Right cardiac atrium (tissue), 5 donors: ENCODE measurements at regions not wholly inside any gene's neighbourhood (a gene's known extent, or its start where the extent isn't known, plus 50 kb on each side); places are given as distances from the start of the nearest gene placed in this dataset.

Source experiments
- ATAC-seq, 2 donors: fragments of 200-7000 bp; cut with Tn5 transposase; one replicate each; pipeline versions ENCODE4 v1.8.0 to v1.9.1; 2020; ENCODE audit warnings: moderate library complexity in 2 of 2, mild to moderate bottlenecking in 1 of 2
- DNase-seq, 3 donors: peaks; one replicate each; pipeline ENCODE4 v3.0.0-alpha.2; 2020
- H3K27ac ChIP-seq: one replicate; pipeline ENCODE4 v1.5.1; 2013; ENCODE audit warnings: mild to moderate bottlenecking, low read length, control low read depth, moderate library complexity
- H3K27me3 ChIP-seq: one replicate; pipeline ENCODE4 v1.6.1; 2013; ENCODE audit not compliant: control insufficient read depth, insufficient read depth
- H3K4me1 ChIP-seq: one replicate; pipeline ENCODE4 v1.6.1; 2013; ENCODE audit warnings: low read length; ENCODE audit not compliant: control insufficient read depth, insufficient read depth
- H3K4me3 ChIP-seq: one replicate; pipeline ENCODE4 v1.5.1; 2013; ENCODE audit warnings: low read length, control low read depth
- H3K9me3 ChIP-seq: one replicate; pipeline ENCODE4 v1.6.1; 2013; ENCODE audit warnings: low read length; ENCODE audit not compliant: control insufficient read depth
- WGBS: extraction: QIAGEN DNeasy Blood & Tissue Kit; methylation state at CpG from one replicate; pipeline ENCODE4 v1.1.7; 2013; 5-methylcytosine and 5-hydroxymethylcytosine counted together
- intact Hi-C, 4 donors: fragments of 100-400 bp; cut with DNase I; formaldehyde crosslinking; loops; one replicate each; pipeline versions ENCODE4 v1.11.0 to v1.14.0; 2022 to 2023
- donor health status: healthy with polysubstance abuse.
- donor health status: DM: no; HTN: yes; CAD: no.
- donor health status: DM: no; HTN: no; CAD: no.
- donor health status: DM: no; HTN: yes; CAD: no; lungs with severe emphysema.
- donor health status: DM: yes; HTN: yes; CAD: no.

DNA sequence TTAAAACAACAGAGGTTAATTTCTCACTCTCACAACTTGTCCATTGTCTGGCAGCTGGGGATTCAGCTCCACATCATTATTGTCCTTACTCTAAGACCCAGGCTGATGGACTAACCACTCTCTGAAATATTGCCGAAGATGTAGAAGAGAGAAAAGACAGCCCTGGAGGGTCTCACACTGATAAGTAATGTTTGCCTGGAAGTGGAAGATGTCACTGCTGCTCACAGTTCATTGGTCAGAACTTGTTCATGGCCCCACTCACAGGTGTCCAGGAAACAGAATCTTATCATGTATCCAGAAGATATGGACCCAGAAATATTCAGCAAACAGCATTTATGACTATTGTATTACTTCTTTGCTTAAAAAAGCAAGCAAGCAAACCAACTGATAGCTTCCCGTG, 62.2 kb upstream of the LPP start:
- Histone ChIP-seq H3K9me3 (no peaks in the 10 kb centered on the region), H3K27ac (no peak overlapping the region), H3K27me3 (no peaks in the 10 kb centered on the region), H3K4me3 (no peak overlapping the region), H3K4me1 (no peaks in the 10 kb centered on the region)
- intact Hi-C loops: no loop called here
- ATAC-seq (no peak), DNase-seq (no peak)
- 91% methylated on average over 2 of the region's 2 CpGs for WGBS

DNA sequence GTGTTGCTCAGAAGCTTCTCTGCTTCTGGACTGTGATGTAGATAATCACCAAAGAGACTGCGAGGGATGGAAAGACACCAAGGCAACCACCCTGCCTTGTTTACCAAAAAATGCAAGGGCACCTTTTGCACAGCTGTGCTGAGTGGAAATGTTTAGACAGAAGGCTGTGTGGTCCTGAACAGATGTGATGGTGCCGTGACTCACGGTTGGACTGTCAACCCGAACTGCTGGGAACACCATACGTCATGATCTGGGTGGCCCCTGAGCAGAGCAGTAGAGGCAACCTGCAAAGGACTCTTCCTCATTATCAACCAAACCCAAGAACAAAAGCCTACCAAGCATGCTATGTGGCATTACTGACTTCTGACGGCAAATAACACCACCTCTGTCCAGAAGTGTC, 61.3 kb upstream of the LPP start:
- no peak for DNase-seq
- no peak for ATAC-seq
- Histone ChIP-seq H3K4me1 (no peaks in the 10 kb centered on the region), H3K4me3 (no peak overlapping the region), H3K27me3 (no peaks in the 10 kb centered on the region), H3K9me3 (no peaks in the 10 kb centered on the region), H3K27ac (no peak overlapping the region)
- intact Hi-C loops: no loop called here
- WGBS: 82% methylated on average over 6 of the region's 6 CpGs

DNA sequence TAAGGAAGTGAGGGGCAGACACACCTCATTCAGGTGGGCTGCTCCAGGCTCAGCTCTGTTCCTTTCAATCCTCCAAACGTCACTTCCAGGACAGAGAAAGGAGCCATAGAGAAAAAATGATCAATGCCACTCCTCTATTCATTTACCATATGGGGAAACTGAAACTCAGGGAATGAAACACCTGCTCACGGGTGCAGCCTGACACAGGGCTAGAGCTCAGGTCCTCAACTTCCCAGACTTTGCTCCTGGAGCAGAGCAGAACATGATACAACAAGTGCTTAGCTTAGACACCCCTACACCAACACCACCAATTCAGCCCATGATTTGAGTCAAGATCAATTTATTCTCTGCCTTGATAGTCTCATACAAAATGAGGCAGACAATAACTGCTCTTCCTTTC, 58.5 kb upstream of the LPP start:
- Histone ChIP-seq H3K9me3 (no peaks in the 10 kb centered on the region), H3K27ac (no peak overlapping the region), H3K4me1 (no peaks in the 10 kb centered on the region), H3K4me3 (no peak overlapping the region), H3K27me3 (no peaks in the 10 kb centered on the region)
- no peak for ATAC-seq
- no peak for DNase-seq
- intact Hi-C loops: no loop called here
- WGBS: 85% methylated on average over 2 of the region's 2 CpGs

DNA sequence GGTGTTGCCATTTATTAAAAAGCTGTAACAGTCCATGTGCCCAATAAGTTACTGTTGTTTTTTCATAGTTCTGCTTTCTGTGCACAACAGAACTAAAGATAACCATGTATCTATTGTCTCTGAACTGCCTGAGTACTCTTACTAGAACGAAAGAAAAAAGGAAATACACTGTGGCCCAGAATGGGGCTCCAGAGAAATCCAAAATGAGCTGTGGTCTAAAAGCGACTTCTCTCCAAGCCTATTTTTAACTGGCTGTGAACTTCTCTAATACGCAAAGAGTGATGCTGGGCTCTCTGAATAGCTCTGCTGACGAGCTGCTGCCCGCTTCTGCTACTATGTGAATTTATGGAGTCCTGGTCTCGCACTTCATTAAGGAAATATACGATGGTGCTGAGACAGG, 56.2 kb upstream of the LPP start:
- no peaks in the 10 kb centered on the region for H3K27me3 ChIP-seq
- H3K4me1 ChIP-seq: no peaks in the 10 kb centered on the region
- ATAC-seq (peak; percentile 54 to 72), DNase-seq (no peak)
- H3K4me3 ChIP-seq: no peak overlapping the region
- no peaks in the 10 kb centered on the region for H3K9me3 ChIP-seq
- intact Hi-C loops: no loop called here
- WGBS: 53% methylated on average over 7 of the region's 7 CpGs
- peak overlapping the region; percentile 38 for H3K27ac ChIP-seq

DNA sequence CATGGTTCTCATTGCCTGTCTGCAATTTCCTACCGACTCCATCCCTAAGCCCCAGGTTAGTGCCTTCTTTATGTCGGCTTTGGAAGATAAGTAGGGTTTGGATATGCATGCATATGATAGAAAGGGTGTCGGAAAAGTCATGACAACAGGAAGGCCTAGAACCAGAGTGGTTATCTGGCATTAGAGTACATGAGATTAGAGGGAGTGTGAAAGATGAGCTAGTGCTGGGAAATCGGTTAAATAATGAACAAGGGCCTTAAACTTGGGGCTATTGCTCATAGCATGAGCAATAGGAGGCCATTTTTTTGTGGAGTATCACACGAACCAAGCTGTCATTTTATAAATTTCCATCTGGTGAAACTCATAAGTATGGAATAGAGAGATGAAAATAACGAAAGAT, 54.0 kb upstream of the LPP start:
- Histone ChIP-seq H3K9me3 (no peaks in the 10 kb centered on the region), H3K4me1 (no peaks in the 10 kb centered on the region), H3K27ac (peak overlapping the region; percentile 77), H3K4me3 (no peak overlapping the region), H3K27me3 (no peaks in the 10 kb centered on the region)
- DNase-seq (no peak), ATAC-seq (peak in 1 of 2 donors; percentile 54)
- intact Hi-C loops: no loop called here
- WGBS: 43% methylated on average over 6 of the region's 6 CpGs

DNA sequence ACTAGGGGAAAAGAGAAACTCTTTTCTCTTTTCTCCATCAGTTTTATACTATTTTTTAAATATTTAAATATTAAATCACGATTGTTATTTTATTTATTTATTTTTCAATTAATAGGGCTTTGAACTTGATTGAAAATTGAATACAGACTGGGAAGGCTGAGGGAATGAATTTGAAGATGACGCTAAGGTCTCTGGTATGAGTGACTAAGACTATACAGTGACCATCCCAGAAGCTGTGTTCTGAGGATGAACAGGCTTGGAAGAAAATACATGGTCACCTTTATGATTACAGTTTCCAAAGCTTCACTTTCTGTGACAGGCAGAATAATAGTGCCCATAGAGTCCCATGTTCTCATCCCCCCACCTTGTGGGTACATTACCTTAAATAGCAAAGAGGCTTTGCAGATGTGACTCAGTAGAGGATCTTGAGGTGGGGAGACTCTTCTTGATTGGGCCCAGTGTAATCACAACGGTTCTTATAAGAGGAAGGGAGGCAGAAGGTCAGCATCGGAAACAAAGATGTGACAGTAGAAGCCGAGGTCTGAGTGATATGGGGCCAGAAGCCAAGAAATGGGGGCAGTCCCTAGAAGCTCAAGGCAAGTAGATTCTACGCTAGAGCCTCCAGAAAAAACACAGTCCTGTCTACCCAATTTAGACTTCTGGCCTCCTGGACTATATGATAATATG, 51.0 kb upstream of the LPP start:
- H3K9me3 ChIP-seq: no peaks in the 10 kb centered on the region
- H3K4me1 ChIP-seq: no peaks in the 10 kb centered on the region
- no peak overlapping the region for H3K27ac ChIP-seq
- ATAC-seq (no peak), DNase-seq (no peak)
- intact Hi-C loops: no loop called here
- H3K27me3 ChIP-seq: no peaks in the 10 kb centered on the region
- no peak overlapping the region for H3K4me3 ChIP-seq
- WGBS: 85% methylated on average over 6 of the region's 6 CpGs

DNA sequence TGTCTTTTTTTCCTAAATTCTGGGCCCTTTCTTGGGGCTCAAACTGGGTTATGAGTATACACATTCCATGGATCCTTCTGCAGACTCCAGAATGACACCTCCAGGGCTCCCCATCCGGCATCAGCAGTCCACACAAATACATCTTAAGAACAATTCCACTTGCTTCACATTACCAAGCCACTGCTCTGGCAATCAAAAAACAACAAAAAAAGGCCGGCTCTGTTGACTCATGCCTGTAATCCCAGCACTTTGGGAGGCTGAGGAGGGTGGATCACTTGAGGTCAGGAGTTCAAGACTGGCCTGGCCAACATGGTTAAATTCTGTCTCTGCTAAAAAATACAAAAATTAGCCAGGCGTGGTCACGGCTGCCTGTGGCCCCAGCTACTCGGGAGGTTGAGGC, 49.9 kb upstream of the LPP start:
- H3K9me3 ChIP-seq: no peaks in the 10 kb centered on the region
- H3K27ac ChIP-seq: no peak overlapping the region
- intact Hi-C loops: no loop called here
- ATAC-seq: no peak
- no peaks in the 10 kb centered on the region for H3K27me3 ChIP-seq
- WGBS: 94% methylated on average over 5 of the region's 5 CpGs
- H3K4me3 ChIP-seq: no peak overlapping the region
- no peaks in the 10 kb centered on the region for H3K4me1 ChIP-seq
- no peak for DNase-seq
